BJ (cell line): ENCODE measurements at regions not wholly inside any gene's neighbourhood (a gene's known extent, or its start where the extent isn't known, plus 50 kb on each side); places are given as distances from the start of the nearest gene placed in this dataset.

ENCODE experiments used
- CTCF ChIA-PET: fragments of 350-600 bp; formaldehyde crosslinking; extraction: SDS; loops from one replicate; lab custom pipeline; 2021; ENCODE audit warnings: antibody characterized with exemption, inconsistent platforms; lab: Yijun Ruan, JAX
- POLR2A ChIA-PET: fragments of 300-600 bp; sonication (Branson Sonifier 250); formaldehyde crosslinking; extraction: SDS; loops from one replicate; lab custom pipeline; 2021; ENCODE audit warnings: antibody characterized with exemption; lab: Charles Lee
- DNase-seq: peaks from one replicate; pipeline ENCODE4 v3.0.0-alpha.2; 2011; ENCODE audit warnings: low read depth
- H3K27me3 ChIP-seq: 2 replicates; pipeline ENCODE4 v1.6.0; 2011; ENCODE audit warnings: low read length; ENCODE audit not compliant: control insufficient read depth, insufficient read depth
- H3K36me3 ChIP-seq: 2 replicates; pipeline ENCODE4 v1.5.1; 2011; ENCODE audit warnings: low read length; ENCODE audit not compliant: control insufficient read depth, insufficient read depth
- H3K4me3 ChIP-seq: 2 replicates; pipeline ENCODE4 v1.5.1; 2011; ENCODE audit warnings: low read depth, mild to moderate bottlenecking, control low read depth, low read length
- CTCF ChIP-seq: IDR thresholded peaks from 2 replicates; pipeline ENCODE4 v1.5.1; 2011; ENCODE audit warnings: low read depth, mild to moderate bottlenecking, control low read depth, inconsistent platforms, low read length, moderate library complexity; ENCODE audit not compliant: insufficient read depth

- no peak overlapping the region for H3K4me3 ChIP-seq
- no peak for TF ChIP-seq CTCF
- DNase-seq: no peak
- ChIA-PET CTCF (interaction anchor here (0.8 kb wide), 1 partner anchor 13 kb away, joined by 3 read pairs; no protein-coding TSS in a partner anchor), POLR2A (no interaction called here)
- no peaks in the 10 kb centered on the region for H3K36me3 ChIP-seq
- H3K27me3 ChIP-seq: peaks cover 33% of the 10 kb centered on the region
Observed at GRCh38 chr16:86934581-86935375, 356.4 kb downstream of the FOXL1 start.

GRCh38 chr16:86939609-86940008, 361.3 kb downstream of the FOXL1 start:
- Histone ChIP-seq H3K4me3 (no peak overlapping the region), H3K36me3 (no peaks in the 10 kb centered on the region), H3K27me3 (peaks cover 18% of the 10 kb centered on the region)
- no peak for DNase-seq
- POLR2A ChIA-PET: no interaction called here
- CTCF ChIA-PET: no interaction called here
- no peak for TF ChIP-seq CTCF

- DNase-seq: no peak
- TF ChIP-seq CTCF: no peak
- H3K4me3 ChIP-seq: no peak overlapping the region
- POLR2A ChIA-PET: no interaction called here
- H3K36me3 ChIP-seq: no peaks in the 10 kb centered on the region
- peaks cover 6% of the 10 kb centered on the region for H3K27me3 ChIP-seq
- CTCF ChIA-PET: no interaction called here
Observed at GRCh38 chr16:86941731-86942130, 363.4 kb downstream of the FOXL1 start.

- no peak for TF ChIP-seq CTCF
- H3K36me3 ChIP-seq: no peaks in the 10 kb centered on the region
- POLR2A ChIA-PET: no interaction called here
- H3K4me3 ChIP-seq: no peak overlapping the region
- CTCF ChIA-PET: interaction anchor here (1.2 kb wide), 1 partner anchor 120 kb away, joined by 5 read pairs; no protein-coding TSS in a partner anchor
- no peak for DNase-seq
- H3K27me3 ChIP-seq: peaks cover 4% of the 10 kb centered on the region
Observed at GRCh38 chr16:86942151-86943051, 364.1 kb downstream of the FOXL1 start.
